ENCODE measurements at regions not wholly inside any gene's neighbourhood (a gene's known extent, or its start where the extent isn't known, plus 50 kb on each side); places are given as distances from the start of the nearest gene placed in this dataset.

DNA sequence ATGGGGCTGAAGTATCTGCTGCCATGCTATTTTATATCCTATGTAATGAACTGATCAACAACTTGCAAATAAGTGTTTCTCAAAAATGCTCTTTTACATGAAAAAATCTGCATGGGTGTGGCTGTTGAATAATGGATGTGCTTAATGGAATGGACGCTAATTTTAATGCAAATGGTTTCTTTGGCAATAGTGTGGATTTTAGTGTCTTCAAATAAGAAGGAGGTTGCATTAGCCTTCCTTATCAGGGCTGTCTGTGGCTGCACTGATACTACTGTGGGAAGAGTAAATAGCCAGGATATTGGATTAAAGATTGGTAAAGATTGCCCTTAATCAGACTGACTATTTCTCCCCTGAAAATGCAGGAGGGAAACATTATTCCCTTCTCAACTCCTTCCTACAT, 121.9 kb upstream of the STK32A start:
- H3K27ac ChIP-seq (ENCODE audit: insufficient read depth, low read depth, low read length) = no peak overlapping the region
- BruUV-seq (replicated peaks) = no TSS peak
- H3K79me2 ChIP-seq (ENCODE audit: control insufficient read depth, insufficient read depth, low read length) = no peaks in the 10 kb centered on the region
- no peaks in the 10 kb centered on the region for H3K4me1 ChIP-seq (ENCODE audit: control insufficient read depth, extremely low read depth, insufficient read depth, low read length)
- intact Hi-C loops (cut with micrococcal nuclease) = no loop called here
- no peak overlapping the region for H3K9ac ChIP-seq (replicated peaks; ENCODE audit: extremely low read depth, insufficient read depth, low read length)
- no peak overlapping the region for H3K4me2 ChIP-seq (ENCODE audit: insufficient read depth, low read length)
- H3K9me3 ChIP-seq (replicated peaks; ENCODE audit: control insufficient read depth, insufficient read depth, low read length) = no peaks in the 10 kb centered on the region
- no peaks in the 10 kb centered on the region for H3K9me1 ChIP-seq (replicated peaks; ENCODE audit: control insufficient read depth, extremely low read depth, insufficient read depth, low read length)
- no peak for TF ChIP-seq GATA2 (IDR thresholded peaks at IDR 0.05; ENCODE audit: insufficient read depth, insufficient read length, low read depth, low read length)
- TF ChIP-seq, protein P1, sequence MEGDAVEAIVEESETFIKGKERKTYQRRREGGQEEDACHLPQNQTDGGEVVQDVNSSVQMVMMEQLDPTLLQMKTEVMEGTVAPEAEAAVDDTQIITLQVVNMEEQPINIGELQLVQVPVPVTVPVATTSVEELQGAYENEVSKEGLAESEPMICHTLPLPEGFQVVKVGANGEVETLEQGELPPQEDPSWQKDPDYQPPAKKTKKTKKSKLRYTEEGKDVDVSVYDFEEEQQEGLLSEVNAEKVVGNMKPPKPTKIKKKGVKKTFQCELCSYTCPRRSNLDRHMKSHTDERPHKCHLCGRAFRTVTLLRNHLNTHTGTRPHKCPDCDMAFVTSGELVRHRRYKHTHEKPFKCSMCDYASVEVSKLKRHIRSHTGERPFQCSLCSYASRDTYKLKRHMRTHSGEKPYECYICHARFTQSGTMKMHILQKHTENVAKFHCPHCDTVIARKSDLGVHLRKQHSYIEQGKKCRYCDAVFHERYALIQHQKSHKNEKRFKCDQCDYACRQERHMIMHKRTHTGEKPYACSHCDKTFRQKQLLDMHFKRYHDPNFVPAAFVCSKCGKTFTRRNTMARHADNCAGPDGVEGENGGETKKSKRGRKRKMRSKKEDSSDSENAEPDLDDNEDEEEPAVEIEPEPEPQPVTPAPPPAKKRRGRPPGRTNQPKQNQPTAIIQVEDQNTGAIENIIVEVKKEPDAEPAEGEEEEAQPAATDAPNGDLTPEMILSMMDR (IDR thresholded peaks at IDR 0.05; ENCODE audit: extremely low read depth in 1 of 2, insufficient read depth in 1 of 2, low read depth in 1 of 2, low read length in 2 of 2) = no peak
- DNase-seq (ENCODE audit: low read depth, low spot score) = no peak
- dilution Hi-C loops (cut with MboI; ENCODE audit: extremely low pct_ligation_motif_present, low sequenced_read_pairs) = no loop called here
- H2AFZ ChIP-seq (ENCODE audit: low read depth, low read length) = no peak overlapping the region
- POLR2A ChIA-PET = no interaction called here
- no peak for FAIRE-seq
- H3K36me3 ChIP-seq (ENCODE audit: control insufficient read depth in 2 of 2, extremely low read depth in 1 of 2, insufficient read depth in 2 of 2, low read length in 2 of 2) = no peaks in the 10 kb centered on the region
- CTCF ChIA-PET = no interaction called here
- H4K20me1 ChIP-seq (replicated peaks; ENCODE audit: control insufficient read depth, extremely low read depth, insufficient read depth, low read length) = no peaks in the 10 kb centered on the region
- H3K4me3 ChIP-seq (replicated peaks in 1 of 3; ENCODE audit: insufficient read depth in 1 of 3, low read depth in 1 of 3, low read length in 3 of 3) = no peak overlapping the region
- H3K27me3 ChIP-seq (ENCODE audit: control insufficient read depth in 2 of 2, insufficient read depth in 2 of 2, low read length in 2 of 2) = no peaks in the 10 kb centered on the region

DNA sequence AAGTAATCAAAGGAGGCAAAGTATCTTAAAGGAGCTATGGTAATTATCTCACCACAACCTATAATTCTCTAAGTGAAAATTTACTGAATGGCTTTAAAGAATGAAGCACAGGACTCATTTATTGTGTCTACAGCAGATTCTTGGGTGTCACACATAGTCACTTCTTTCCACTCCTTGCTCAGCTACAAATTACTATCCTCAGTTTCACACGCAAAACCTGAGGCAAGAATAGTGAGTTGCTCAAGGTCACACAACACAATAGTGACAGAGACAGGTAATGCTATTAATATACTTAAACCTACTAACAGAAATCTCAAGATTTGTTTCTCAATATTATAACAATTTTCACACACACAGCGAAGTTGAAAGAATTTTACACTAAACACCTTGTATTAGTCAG, 120.9 kb upstream of the STK32A start:
- H2AFZ ChIP-seq (ENCODE audit: low read depth, low read length) = no peak overlapping the region
- no peak overlapping the region for H3K4me2 ChIP-seq (ENCODE audit: insufficient read depth, low read length)
- H3K9me1 ChIP-seq (replicated peaks; ENCODE audit: control insufficient read depth, extremely low read depth, insufficient read depth, low read length) = no peaks in the 10 kb centered on the region
- no peaks in the 10 kb centered on the region for H3K27me3 ChIP-seq (ENCODE audit: control insufficient read depth in 2 of 2, insufficient read depth in 2 of 2, low read length in 2 of 2)
- no peaks in the 10 kb centered on the region for H4K20me1 ChIP-seq (replicated peaks; ENCODE audit: control insufficient read depth, extremely low read depth, insufficient read depth, low read length)
- no peaks in the 10 kb centered on the region for H3K36me3 ChIP-seq (ENCODE audit: control insufficient read depth in 2 of 2, extremely low read depth in 1 of 2, insufficient read depth in 2 of 2, low read length in 2 of 2)
- no peaks in the 10 kb centered on the region for H3K4me1 ChIP-seq (ENCODE audit: control insufficient read depth, extremely low read depth, insufficient read depth, low read length)
- dilution Hi-C loops (cut with MboI; ENCODE audit: extremely low pct_ligation_motif_present, low sequenced_read_pairs) (no loop called here), intact Hi-C loops (cut with micrococcal nuclease) (no loop called here)
- FAIRE-seq (no peak), DNase-seq (ENCODE audit: low read depth, low spot score) (no peak)
- ChIA-PET POLR2A (no interaction called here), CTCF (interaction anchor here (1.2 kb wide), 1 partner anchor 16 kb away, joined by 4 read pairs; no protein-coding TSS in a partner anchor)
- no peaks in the 10 kb centered on the region for H3K79me2 ChIP-seq (ENCODE audit: control insufficient read depth, insufficient read depth, low read length)
- TF ChIP-seq POLR2A (IDR thresholded peaks at IDR 0.05; ENCODE audit: low read depth, low read length) = no peak
- TF ChIP-seq EZH2 (IDR thresholded peaks at IDR 0.05; ENCODE audit: borderline replicate concordance, low read depth, low read length, severe bottlenecking) = no peak
- TF ChIP-seq, protein P1 (IDR thresholded peaks at IDR 0.05; ENCODE audit: extremely low read depth in 1 of 2, insufficient read depth in 1 of 2, low read depth in 1 of 2, low read length in 2 of 2) = no peak
- TF ChIP-seq, protein P2, sequence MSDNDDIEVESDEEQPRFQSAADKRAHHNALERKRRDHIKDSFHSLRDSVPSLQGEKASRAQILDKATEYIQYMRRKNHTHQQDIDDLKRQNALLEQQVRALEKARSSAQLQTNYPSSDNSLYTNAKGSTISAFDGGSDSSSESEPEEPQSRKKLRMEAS (IDR thresholded peaks at IDR 0.05; ENCODE audit: insufficient read depth, insufficient read length) = no peak
- no peak for TF ChIP-seq GATA2 (IDR thresholded peaks at IDR 0.05; ENCODE audit: insufficient read depth, insufficient read length, low read depth, low read length)
- TF ChIP-seq JUN (IDR thresholded peaks at IDR 0.05; ENCODE audit: borderline replicate concordance, insufficient read depth, insufficient read length, low read depth) = no peak
- no peak for TF ChIP-seq POLR2AphosphoS5 (IDR thresholded peaks at IDR 0.05; ENCODE audit: insufficient read depth, low read depth, low read length)
- TF ChIP-seq MYC (IDR thresholded peaks at IDR 0.05; ENCODE audit: low read depth, low read length) = no peak
- TF ChIP-seq FOS (IDR thresholded peaks at IDR 0.05; ENCODE audit: borderline replicate concordance, insufficient read depth, low read length) = no peak
- BruUV-seq (replicated peaks) = no TSS peak
- no peak overlapping the region for H3K4me3 ChIP-seq (replicated peaks in 1 of 3; ENCODE audit: insufficient read depth in 1 of 3, low read depth in 1 of 3, low read length in 3 of 3)
- H3K27ac ChIP-seq (ENCODE audit: insufficient read depth, low read depth, low read length) = no peak overlapping the region
- no peaks in the 10 kb centered on the region for H3K9me3 ChIP-seq (replicated peaks; ENCODE audit: control insufficient read depth, insufficient read depth, low read length)
- no peak overlapping the region for H3K9ac ChIP-seq (replicated peaks; ENCODE audit: extremely low read depth, insufficient read depth, low read length)

Measured in endothelial cell of umbilical vein (primary cell).